Activated CD8-positive, alpha-beta memory T cell treated with anti-CD3 and anti-CD28 coated beads for 36 hours (primary cell): ENCODE measurements at regions not wholly inside any gene's neighbourhood (a gene's known extent, or its start where the extent isn't known, plus 50 kb on each side); places are given as distances from the start of the nearest gene placed in this dataset.
"Not testable (repeated sequence)": the region's sequence is repeated elsewhere in the genome, so short reads cannot be mapped to it uniquely, and the experiment has no call there.

Experiments used
- CTCF ChIA-PET: fragments of 350-600 bp; sonication (Branson Sonifier 250); formaldehyde crosslinking; loops from one replicate; lab custom pipeline; 2021; ENCODE audit warnings: antibody characterized with exemption; lab: Charles Lee
- POLR2A ChIA-PET: fragments of 350-600 bp; sonication (Branson Sonifier 250); formaldehyde crosslinking; loops from one replicate; lab custom pipeline; 2021; ENCODE audit warnings: antibody characterized with exemption; lab: Charles Lee

DNA sequence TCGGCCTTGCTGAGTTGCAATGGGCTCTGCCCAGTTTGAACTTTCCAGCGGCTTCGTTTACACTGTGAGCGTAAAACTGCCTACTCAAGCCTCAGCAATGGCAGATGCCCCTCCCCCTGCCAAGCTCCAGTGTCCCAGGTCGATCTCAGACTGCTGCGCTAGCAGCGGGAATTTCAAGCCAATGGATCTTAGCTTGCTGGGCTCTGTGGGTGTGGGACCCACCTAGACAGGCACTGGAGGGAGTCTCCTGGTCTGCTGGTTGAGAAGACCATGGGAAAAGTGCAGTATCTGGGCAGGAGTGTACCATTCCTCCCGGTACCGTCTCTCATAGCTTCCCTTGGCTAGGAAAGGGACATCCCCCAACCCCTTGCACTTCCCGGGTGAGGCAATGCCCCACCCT lies 88.2 kb downstream of the KLHL28 start:
- POLR2A ChIA-PET: no interaction called here
- CTCF ChIA-PET: no interaction called here

DNA sequence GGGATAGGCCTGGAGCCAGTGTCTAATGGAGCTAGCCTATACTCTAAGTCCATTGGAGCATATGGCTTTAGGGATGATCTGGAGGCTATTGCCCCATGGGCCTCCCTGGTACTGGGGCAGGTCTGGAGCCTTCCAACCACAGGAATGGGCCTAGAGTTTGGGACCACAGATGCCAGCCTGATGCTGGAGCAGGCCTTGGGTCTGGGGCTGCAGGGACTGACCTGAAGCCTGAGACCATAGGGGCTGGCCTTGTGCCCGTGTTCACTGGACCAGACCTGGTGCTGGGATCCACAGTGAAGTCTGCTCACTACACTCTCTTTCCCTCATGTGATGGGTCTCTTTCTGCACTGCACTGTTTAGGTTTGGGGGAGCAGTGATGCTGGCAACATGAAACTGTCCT lies 95.0 kb downstream of the KLHL28 start:
- ChIA-PET CTCF (no interaction called here), POLR2A (no interaction called here)

DNA sequence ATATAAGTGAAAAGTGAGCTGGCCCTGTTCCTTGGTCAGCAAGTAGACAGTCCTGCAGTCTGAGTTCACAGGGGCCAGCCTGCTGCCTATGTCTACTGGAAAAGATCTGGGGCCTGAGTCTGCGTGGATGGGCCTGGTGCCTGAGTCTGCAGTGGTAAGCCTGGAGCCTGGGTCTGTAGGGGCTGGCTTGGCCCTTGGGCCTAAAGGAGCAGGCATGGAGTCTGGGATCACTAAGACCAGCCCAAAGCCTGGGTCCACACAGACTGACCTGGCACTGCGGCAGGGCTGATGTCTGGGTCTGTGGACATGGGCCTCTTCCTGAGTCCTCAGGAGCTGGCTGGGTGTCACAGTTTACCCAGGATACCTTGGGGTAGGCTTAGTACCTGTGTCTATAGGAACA lies 95.4 kb downstream of the KLHL28 start:
- CTCF ChIA-PET: no interaction called here

DNA sequence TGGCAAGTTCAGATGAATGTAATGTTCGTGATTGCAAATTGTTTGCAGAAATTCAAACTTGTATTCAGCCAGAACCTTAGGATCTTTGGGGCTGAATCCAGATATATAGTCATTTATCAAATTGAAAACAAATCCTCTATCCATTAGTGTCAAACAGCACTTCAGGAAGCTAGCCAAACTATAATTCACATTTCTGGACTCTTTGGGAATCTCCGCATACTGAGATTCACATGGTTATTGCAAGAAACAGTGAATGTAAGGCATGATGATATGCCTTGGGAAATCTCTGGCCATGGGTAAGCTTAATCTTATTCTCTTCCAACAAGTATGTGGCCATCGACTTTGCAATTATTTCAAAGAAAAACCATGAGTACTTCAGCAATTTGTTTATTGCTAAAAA lies 98.5 kb downstream of the KLHL28 start:
- ChIA-PET CTCF (no interaction called here), POLR2A (no interaction called here)

More for the DNA sequence above, 95.4 kb downstream of the KLHL28 start:
- POLR2A ChIA-PET: no interaction called here

DNA sequence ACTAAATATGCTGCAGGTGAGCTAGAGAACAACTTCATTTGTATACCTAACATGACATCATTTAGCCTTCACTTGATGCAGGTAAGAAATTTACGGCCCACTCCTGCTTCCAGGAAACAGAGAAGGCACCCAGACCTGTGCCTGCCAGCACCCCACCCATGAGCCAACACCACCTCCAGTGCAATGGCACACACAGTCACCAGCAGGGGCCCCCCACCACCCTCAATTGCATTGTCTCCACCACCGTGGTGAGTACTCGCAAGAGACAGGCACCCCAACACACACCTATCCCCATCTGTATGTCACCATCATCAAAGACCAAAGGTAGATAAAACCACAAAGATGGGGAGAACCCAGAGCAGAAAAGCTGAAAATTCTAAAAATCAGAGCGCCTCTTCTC lies 107.6 kb downstream of the KLHL28 start:
- POLR2A ChIA-PET: no interaction called here
- CTCF ChIA-PET: no interaction called here

DNA sequence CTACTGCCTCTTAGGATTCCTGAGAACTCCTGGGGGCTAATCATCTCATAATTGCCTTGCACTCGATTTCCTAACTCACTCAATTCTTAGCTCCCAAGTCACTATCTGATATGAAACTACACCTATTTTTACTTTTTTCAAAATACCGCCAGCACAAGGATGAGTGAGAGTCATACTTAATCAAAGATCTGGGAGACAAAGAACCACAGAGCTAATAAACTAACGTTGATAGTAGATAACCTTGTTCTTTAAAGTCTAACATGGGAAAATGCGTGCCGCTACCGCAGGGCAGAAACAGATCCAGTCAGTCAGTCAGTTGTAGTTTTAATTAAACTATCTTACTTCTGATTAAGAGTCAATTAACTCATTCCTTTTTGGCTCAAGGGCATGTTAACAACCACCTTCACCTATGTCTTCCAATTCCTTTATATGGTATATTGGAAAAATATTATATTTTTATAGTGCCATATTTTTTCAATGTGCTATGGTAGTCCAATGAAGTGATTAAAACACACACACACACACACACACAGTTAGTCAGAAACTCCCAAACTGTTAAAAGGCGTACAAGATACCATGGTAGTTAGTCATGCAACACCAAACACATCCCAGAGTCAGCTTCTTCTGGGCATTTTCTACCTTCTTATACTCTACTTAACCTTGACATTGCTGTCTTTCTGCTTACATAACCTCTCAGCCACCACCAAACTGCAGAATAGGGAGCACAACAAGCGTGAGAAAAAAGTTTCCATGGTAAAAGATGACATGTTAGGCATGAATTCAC lies 114.0 kb downstream of the KLHL28 start:
- ChIA-PET POLR2A (no interaction called here), CTCF (no interaction called here)

DNA sequence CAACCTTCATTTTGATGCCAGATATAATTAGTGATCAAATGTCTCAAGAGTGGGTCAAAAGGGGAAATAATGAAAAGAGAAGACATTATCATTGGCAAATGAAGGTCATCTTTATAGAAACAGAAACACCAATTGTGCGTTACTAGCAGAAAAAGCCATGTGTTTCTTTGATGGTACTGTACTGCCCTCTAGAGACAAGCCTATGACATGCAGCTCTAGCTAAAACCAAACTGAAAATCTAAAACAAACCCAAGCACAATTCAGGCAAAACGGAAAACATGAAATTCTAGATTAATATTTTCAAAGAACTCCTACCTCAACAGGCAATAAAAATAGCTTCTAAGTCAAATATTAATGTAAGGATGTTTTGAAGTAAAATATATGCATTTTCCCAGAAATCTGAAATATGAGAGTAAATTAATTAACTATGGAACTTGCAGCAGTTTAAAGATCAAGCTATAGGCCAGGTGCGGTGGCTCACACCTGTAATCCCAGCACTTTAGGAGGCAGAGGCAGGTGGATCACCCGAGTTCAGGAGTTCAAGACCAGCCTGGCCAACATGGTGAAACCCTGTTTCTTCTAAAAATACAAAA lies 115.4 kb downstream of the KLHL28 start:
- POLR2A ChIA-PET: no interaction called here
- CTCF ChIA-PET: no interaction called here

DNA sequence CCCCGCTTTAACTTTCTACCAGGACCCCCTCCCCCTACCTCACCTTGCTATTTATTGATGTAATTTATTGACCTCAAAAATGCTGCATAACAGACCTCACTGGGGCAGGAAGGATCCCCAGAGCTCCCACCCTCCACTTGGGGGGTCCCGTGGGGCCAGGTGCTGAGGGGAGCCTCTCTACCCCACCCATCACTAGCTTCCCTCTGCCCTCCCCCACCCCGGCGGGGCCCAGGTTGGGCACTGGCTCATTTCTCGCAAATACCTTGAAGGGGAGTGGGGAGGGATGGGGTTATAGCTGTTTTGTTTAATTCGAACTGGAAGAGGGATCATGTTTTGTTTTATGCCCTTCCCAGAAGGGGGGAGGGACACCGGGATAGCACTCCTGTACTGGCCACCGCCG lies 125.8 kb downstream of the KLHL28 start:
- POLR2A ChIA-PET, CTCF ChIA-PET: not testable (repeated sequence)

DNA sequence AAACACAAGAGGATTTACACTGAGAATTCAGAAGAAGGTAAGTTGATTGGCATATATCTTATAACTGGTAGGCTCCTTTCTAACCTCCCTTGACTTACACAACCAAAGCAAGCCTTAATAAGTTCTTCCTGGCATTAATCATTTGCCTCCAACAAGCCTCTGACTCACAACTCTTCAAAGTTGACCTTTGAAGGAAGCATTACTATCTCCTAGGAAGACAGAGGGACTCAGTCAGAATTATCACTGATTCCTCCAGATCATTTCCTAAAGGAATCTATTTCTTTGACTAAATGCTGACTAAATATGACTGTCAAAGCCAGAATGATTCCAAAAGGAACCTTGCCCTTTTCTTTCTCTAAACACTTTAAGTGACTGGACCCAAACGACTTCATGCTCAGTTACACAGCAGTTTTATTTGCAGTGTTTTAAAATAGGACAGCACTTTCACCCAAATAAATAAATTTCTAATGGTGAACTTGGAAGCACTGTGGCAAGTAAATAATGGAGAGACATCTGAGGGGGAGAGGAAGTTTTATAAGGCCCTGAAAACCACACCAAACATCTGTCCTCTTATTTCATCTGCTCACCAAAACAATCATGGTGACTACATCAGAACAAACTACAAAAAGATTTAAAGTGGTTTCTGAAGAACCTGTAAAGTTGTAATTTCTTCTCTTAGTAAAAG lies 128.2 kb downstream of the KLHL28 start:
- POLR2A ChIA-PET: no interaction called here

DNA sequence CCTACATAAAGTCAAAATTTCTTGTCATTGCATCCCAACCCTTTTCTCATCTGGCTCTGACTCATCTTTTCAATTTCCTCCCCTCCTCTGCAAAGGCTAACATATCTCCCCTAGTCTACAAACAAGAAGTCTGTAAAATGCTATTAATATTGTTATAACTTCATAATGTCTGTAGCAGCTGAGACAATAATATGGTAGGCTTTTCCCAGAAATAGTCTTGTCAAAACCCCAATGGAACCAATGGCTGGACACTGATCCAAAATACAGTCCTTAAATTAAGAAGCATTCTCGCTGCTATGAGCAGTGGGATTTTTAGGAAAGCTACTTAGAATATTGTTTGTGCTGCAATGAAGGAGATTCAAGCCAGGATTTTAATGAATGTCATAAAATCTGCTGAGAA lies 131.4 kb downstream of the KLHL28 start:
- POLR2A ChIA-PET: no interaction called here

More for the DNA sequence above, 128.2 kb downstream of the KLHL28 start:
- CTCF ChIA-PET: no interaction called here

DNA sequence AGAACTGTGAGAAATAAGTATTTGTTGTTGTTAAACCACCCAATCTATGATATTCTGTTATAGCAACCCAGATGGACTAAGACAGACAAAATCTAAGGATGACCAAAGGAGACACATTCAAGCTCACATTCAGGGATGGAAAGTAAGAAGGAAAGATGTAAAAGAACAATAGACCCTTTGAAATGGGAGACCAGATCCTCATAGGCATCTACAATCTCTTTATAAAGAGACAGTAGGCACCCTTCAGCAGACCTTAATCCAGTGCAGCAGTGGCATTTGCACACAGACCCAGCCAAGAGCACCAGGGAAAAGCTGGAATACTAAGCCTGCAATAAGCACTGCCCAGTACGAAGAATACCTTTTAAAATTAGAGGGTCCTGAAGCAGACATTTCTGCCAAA lies 132.7 kb downstream of the KLHL28 start:
- CTCF ChIA-PET: no interaction called here
- POLR2A ChIA-PET: no interaction called here

More for the DNA sequence above, 131.4 kb downstream of the KLHL28 start:
- CTCF ChIA-PET: no interaction called here

DNA sequence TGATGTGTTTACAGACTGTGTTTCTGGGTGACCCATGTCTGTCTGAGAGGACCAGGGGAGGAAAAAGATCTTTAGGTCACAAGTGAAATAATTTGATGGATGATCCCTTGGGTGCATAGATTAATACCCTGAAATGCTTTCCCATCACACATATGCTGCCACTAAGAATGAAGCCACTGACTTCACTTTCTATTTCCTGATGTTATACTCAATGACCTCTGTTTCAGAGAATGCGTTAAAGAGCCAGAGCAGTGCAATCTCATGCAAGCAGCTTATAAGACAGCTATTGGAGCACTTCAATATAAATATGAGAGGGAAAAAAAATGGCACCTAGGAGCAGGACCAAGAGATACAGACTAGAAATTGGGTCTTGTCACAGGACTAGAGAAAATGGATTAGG lies 133.7 kb downstream of the KLHL28 start:
- ChIA-PET POLR2A (no interaction called here), CTCF (no interaction called here)

DNA sequence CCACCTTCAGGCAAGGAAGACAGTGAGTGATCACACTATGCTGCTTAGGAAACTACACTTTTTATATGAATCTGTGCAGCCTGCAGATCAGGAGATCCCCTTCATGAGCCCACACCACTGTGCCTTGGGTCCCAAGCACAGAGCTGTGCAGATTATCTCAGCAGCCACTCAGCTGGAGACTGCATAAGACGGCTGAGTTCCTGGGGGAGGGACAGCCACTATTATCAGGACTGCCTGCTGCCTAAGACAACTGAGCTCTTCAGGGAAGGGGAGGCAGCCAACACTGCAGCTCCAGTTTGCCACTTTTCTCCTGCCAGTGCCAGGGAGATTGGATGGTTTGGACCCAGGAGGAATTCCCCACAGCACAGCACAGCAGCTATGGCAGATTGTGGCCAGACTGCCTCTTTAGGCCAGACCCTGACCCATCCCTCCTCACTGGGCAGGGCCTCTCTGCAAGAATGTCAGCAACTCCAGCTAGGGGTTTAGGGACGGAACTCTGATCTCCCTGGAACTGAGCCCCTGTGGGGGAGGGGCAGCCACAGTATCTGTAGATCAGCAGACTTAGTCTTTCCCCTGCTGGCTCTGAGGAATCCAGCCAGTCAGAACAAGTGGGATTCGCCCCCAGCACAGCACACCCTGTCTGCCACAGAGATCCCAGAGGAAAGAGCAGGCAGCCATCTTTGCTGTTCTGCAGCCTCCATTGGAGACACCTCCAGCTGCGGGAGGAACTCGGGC lies 141.3 kb downstream of the KLHL28 start:
- ChIA-PET CTCF (no interaction called here), POLR2A (no interaction called here)

DNA sequence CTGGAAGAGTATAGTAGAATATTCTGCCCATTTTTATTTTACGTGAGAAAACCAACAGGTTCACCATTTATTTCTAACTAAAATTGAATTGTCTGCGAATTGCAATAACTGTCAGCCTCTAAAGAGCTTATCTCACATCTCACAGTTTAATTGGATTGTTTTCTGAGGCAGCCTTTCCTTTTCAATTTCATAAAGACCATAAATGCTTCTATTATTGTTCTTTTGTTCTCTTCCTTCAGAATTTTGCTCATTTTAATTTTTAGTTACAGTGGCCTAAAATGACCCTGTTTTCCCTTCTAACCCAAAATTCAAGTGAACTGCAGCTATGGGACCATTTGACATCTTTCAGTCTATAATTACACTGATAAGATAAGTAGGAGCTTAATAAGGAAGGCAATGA lies 147.6 kb downstream of the KLHL28 start:
- CTCF ChIA-PET: no interaction called here

DNA sequence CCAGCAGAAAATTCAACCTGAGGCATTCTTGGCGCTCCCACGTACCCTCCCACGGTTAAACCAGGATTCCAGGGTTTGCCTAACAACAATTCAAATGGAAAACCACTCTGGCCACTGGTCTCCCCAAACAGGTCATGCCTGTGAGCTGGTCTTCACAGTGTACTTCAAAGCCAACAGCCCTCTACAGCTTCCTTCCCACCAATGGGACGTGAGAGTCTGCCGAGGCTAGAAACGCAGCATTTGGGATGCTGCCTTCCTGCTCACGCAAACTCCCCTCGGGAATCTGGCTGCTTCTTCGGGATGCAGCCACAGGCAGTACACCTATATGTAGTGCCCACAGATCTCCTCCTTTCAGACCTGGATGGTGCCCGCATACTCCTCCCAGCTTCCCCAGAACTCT lies 149.1 kb downstream of the KLHL28 start:
- CTCF ChIA-PET: no interaction called here
- POLR2A ChIA-PET: no interaction called here

More for the DNA sequence above, 147.6 kb downstream of the KLHL28 start:
- POLR2A ChIA-PET: no interaction called here

DNA sequence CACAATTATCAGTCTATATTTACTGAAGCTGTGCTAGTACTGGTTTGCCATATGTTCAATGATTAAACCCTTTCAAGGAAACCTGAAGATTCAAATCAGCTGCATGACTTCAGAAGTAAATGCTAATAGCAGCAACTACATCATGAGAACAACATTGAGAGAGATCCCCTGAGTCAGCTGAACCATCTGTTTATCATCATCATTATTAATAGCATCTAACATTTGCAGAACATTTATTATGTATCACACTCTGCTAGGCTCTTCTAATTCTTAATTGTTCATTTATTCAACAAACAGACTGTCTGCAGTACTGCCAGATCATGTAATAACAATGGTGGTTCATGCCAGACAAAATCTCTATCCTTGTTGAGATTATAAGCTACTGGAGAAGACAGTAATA lies 157.4 kb downstream of the KLHL28 start:
- ChIA-PET POLR2A (no interaction called here), CTCF (no interaction called here)

DNA sequence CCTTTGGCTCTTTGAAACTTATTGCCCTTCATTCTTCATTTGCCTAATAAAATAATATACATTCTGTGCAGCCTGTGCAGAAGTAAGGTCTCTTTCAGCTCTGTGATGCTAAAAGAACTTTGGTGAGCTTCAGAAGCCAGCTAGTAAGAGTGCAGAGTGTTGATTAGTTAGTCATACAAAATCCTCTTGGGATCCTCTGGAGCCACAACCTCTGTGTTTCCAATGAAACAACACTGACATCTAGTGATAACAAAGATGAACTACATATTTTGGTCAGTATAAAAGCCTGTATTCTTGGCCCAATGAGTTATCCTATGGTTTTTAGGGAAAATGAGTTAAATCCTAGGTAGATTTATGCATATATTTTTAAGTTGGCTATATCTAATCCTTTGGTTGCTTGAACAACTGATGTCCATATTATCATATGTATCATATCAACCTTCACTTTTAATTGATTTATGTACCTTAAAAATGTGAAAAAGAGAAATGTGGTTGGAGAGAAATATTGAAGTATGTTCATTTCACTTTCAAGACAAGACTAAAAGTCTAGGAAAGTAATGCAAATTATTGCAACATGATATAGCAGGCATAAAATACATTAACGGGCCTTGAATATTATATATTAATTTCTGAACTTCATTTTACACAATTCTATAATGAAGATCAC lies 158.4 kb downstream of the KLHL28 start:
- ChIA-PET POLR2A (no interaction called here), CTCF (no interaction called here)

DNA sequence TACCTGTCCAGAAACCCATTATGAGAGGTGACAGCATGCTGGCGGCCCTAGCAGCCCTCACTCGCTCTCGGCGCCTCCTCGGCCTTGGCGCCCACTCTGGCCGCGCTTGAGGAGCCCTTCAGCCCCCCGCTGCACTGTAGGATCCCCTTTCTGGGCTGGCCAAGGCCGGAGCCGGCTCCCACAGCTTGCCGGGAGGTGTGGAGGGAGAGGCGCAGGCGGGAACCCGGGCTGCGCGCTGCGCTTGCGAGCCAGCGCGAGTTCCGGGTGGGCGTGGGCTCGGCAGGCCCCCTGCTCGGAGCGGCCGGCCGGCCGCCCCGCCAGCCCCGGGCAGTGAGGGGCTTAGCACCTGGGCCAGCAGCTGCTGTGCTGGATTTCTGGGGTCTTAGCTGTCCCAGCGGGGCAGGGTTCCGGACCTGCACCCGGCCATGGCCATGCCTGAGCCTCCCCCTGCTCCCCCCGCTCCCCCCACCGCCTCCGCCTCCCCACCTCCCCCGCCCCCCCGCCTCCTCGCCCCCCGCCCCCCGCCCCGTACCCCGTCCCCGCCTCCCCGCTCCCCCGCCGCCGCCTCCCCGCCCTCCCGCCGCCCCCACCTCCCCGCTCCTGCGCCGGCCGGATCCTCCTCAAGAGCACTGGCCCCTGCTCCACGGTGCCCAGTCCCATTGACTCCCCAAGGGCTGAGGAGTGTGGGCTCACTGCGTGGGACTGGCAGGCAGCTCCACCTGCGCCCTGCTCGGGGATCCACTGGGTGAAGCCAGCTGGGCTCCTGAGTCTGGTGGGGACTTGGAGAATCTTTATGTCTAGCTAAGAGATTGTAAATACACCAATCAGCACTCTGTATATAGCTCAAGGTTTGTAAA lies 163.1 kb downstream of the KLHL28 start:
- ChIA-PET POLR2A (no interaction called here), CTCF (interaction anchor here (1.2 kb wide), 1 partner anchor 17 kb away, joined by 3 read pairs; no protein-coding TSS in a partner anchor)

DNA sequence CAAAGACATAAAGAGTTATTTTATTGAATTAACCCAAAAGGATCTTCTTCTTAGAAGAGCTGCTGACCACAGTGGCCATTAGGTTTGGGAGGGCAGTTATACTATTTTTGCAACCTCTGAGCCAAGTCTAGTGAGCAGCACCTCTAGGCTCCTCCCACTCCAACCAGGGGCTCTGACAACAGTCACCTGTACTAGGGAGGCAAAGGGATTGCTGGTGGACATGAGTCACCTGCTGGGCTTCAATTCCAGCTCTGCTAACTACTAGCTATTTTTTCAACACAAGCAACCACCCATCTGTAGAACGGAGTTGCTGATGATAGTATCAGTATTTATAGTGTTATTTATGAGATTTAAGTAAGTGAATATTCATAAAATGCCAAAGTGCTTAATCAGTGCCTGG lies 166.0 kb downstream of the KLHL28 start:
- CTCF ChIA-PET: interaction anchor here (0.6 kb wide), 1 partner anchor 140 kb away, joined by 3 read pairs; no protein-coding TSS in a partner anchor
- POLR2A ChIA-PET: no interaction called here
